Spleen (tissue), 7 donors: ENCODE measurements at regions not wholly inside any gene's neighbourhood (a gene's known extent, or its start where the extent isn't known, plus 50 kb on each side); places are given as distances from the start of the nearest gene placed in this dataset.

Experiments
- CTCF ChIP-seq, 11 experiments: fragments of 200-600 bp in 7 of 11; fragments of 450-650 bp in 4 of 11; sonication (generic) in 4 of 11; IDR thresholded peaks in 8 of 11; conservative IDR thresholded peaks in 3 of 11; 1 replicate in 7 of 11; 2 replicates in 4 of 11; pipeline versions ENCODE4 v1.4.0 to v1.8.0; 2016 to 2021; ENCODE audit warnings: antibody characterized with exemption in 11 of 11, inconsistent platforms in 4 of 11, mild to moderate bottlenecking in 1 of 11
- POLR2AphosphoS5 ChIP-seq, 3 donors: sonication (generic); formaldehyde crosslinking; IDR thresholded peaks; one replicate each; pipeline ENCODE4 v1.5.1; 2017; ENCODE audit warnings: antibody characterized with exemption in 3 of 3
- donor health status: DM: no; HTN: no; CAD: no; lungs with moderate emphysema.
- donor health status: DM: no; HTN: no; CAD: no.
- donor health status: DM: no; HTN: no; CAD: no.

GRCh38 chr13:53890696-53891095 is 862.1 kb downstream of the OLFM4 start:
- TF ChIP-seq CTCF (IDR thresholded peaks at IDR 0.05 in 8 of 11, conservative IDR thresholded peaks at IDR 0.05 in 3 of 11) (no peak), POLR2AphosphoS5 (IDR thresholded peaks at IDR 0.05) (no peak)
